GM12891 (cell line): ENCODE measurements at regions not wholly inside any gene's neighbourhood (a gene's known extent, or its start where the extent isn't known, plus 50 kb on each side); places are given as distances from the start of the nearest gene placed in this dataset.

Source experiments
- POLR2A ChIP-seq: IDR thresholded peaks from 2 replicates; pipeline ENCODE4 v1.6.1; 2011; ENCODE audit warnings: low read depth, low read length, control low read depth
- SPI1 ChIP-seq: IDR thresholded peaks from 2 replicates; pipeline ENCODE4 v1.6.1; 2011; ENCODE audit warnings: low read depth, low read length, control low read depth

- TF ChIP-seq POLR2A = no peak
- TF ChIP-seq SPI1 = no peak
Measured at GRCh38 chr12:112741106-112741505, 50.4 kb upstream of the RPH3A start.
